Heart left ventricle (tissue), 16 donors: ENCODE measurements at regions not wholly inside any gene's neighbourhood (a gene's known extent, or its start where the extent isn't known, plus 50 kb on each side); places are given as distances from the start of the nearest gene placed in this dataset.

Source experiments
- ATAC-seq, 4 donors: fragments of 200-7000 bp; cut with Tn5 transposase; one replicate each; pipeline ENCODE4 v1.9.1; 2020 to 2022; ENCODE audit warnings: moderate library complexity in 4 of 4, mild to moderate bottlenecking in 3 of 4, moderate number of reproducible peaks in 1 of 4
- DNase-seq, 5 donors: peaks; one replicate each; pipeline ENCODE4 v3.0.0-alpha.2; 2020
- H3K27ac ChIP-seq, 12 donors: fragments of 200-600 bp; sonication (generic) in 4 of 12; one replicate each; pipeline versions ENCODE4 v1.5.0 to v1.8.0; 2016 to 2022; ENCODE audit warnings: mild to moderate bottlenecking in 2 of 12
- H3K27me3 ChIP-seq, 9 donors: fragments of 200-600 bp; sonication (generic) in 2 of 9; one replicate each; pipeline versions ENCODE4 v1.5.1 to v1.8.0; 2016 to 2022; ENCODE audit warnings: mild to moderate bottlenecking in 3 of 9
- H3K36me3 ChIP-seq, 9 donors: fragments of 200-600 bp; sonication (generic) in 2 of 9; one replicate each; pipeline versions ENCODE4 v1.5.0 to v1.8.0; 2018 to 2022; ENCODE audit warnings: mild to moderate bottlenecking in 2 of 9
- H3K4me1 ChIP-seq, 12 donors: fragments of 200-600 bp; sonication (generic) in 4 of 12; one replicate each; pipeline versions ENCODE4 v1.5.0 to v1.8.0; 2016 to 2022; ENCODE audit warnings: mild to moderate bottlenecking in 3 of 12
- H3K4me3 ChIP-seq, 12 donors: fragments of 200-600 bp; sonication (generic) in 4 of 12; one replicate each; pipeline versions ENCODE4 v1.5.0 to v1.8.0; 2017 to 2022; ENCODE audit warnings: mild to moderate bottlenecking in 9 of 12, moderate library complexity in 4 of 12
- H3K9me3 ChIP-seq, 12 donors: fragments of 200-600 bp; sonication (generic) in 4 of 12; one replicate each; pipeline versions ENCODE4 v1.5.0 to v1.8.0; 2016 to 2022; ENCODE audit warnings: mild to moderate bottlenecking in 1 of 12
- POLR2A ChIP-seq, 2 donors: fragments of 450-650 bp; IDR thresholded peaks; one replicate each; pipeline ENCODE4 v1.6.1; 2017; ENCODE audit warnings: antibody characterized with exemption in 2 of 2, mild to moderate bottlenecking in 2 of 2, moderate library complexity in 2 of 2
- WGBS, 4 donors: extraction: QIAGEN DNeasy Blood & Tissue Kit in 2 of 4; methylation state at CpG; one replicate each; pipeline versions ENCODE4 v1.1.5 to v1.1.7; 2013 to 2018; 5-methylcytosine and 5-hydroxymethylcytosine counted together
- intact Hi-C, 10 donors: fragments of 100-400 bp; cut with DNase I; formaldehyde crosslinking; loops; one replicate each; pipeline versions ENCODE4 v1.11.1 to v1.14.2; 2022
- TF ChIP-seq, protein P1 (sequence below), 12 donors: fragments of 200-600 bp; sonication (generic) in 4 of 12; IDR thresholded peaks; one replicate each; pipeline versions ENCODE4 v1.5.0 to v1.8.0; 2018 to 2022; ENCODE audit warnings: antibody characterized with exemption in 12 of 12, mild to moderate bottlenecking in 5 of 12
- donor health status: ischemic (EF 13 %, LVEDD 7.1; RV severe dilation, severe dysfunction).
- donor health status: healthy with polysubstance abuse.
- donor health status: DM: no; HTN: yes; CAD: no.
- donor health status: DM: no; HTN: no; CAD: no.
- donor health status: ischemic (EF 25% LVEDD 6.9; RV normal size, moderate dysfunction).
- donor health status: ischemic (EF 25% LVEDD 5.7; RV mildly dilated, moderate dysfunction).
- donor health status: healthy.
- donor health status: DM: yes; HTN: yes; CAD: no.
- donor health status: ischemic (EF 35%, LVEDD 5.7; RV mildly dilated, moderate dysfunction).
- donor health status: nonischemic (EF 11% LVEDD 7.7; RV severe dilation, severe dysfunction).
- donor health status: DM: yes; HTN: yes; CAD: no.
- donor health status: PGD.
- donor health status: ischemic (EF 29% LVEDD 5.4; RV normal size, mild dysfunction).
- donor health status: nonischemic (EF 23%, LVEDD 6.1; RV moderate dilation, normal function).

DNA sequence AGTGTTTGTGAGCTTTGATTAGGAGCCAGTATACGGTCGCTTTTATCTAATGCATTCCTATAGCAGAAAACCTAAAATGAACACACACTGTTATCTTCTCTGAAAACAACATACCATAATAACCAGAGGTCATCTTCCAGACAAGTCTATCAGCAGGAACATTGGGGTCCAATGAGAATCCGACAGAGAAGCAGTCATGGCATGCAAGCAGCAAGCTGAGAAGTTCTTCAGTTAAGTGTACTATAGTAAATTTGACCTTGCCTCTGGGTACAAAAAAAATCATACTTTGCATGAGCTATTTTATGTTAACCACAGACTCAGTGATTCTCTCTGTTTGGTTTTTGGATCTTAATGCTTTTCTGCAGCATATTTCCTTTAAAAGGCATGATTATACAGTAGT is 1505.1 kb downstream of the PCDH9 start:
- no peak overlapping the region for H3K4me3 ChIP-seq
- H3K27ac ChIP-seq = no peak overlapping the region
- TF ChIP-seq, protein P1, sequence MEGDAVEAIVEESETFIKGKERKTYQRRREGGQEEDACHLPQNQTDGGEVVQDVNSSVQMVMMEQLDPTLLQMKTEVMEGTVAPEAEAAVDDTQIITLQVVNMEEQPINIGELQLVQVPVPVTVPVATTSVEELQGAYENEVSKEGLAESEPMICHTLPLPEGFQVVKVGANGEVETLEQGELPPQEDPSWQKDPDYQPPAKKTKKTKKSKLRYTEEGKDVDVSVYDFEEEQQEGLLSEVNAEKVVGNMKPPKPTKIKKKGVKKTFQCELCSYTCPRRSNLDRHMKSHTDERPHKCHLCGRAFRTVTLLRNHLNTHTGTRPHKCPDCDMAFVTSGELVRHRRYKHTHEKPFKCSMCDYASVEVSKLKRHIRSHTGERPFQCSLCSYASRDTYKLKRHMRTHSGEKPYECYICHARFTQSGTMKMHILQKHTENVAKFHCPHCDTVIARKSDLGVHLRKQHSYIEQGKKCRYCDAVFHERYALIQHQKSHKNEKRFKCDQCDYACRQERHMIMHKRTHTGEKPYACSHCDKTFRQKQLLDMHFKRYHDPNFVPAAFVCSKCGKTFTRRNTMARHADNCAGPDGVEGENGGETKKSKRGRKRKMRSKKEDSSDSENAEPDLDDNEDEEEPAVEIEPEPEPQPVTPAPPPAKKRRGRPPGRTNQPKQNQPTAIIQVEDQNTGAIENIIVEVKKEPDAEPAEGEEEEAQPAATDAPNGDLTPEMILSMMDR (IDR thresholded peaks at IDR 0.05) = no peak
- no peak for TF ChIP-seq POLR2A (IDR thresholded peaks at IDR 0.05)
- H3K36me3 ChIP-seq = no peaks in the 10 kb centered on the region
- H3K27me3 ChIP-seq = no peaks in the 10 kb centered on the region
- intact Hi-C loops = no loop called here
- 36 to 40% (median 38%) methylated on average over 3 of the region's 3 CpGs for WGBS, 4 donors
- ATAC-seq (no peak), DNase-seq (no peak)
- H3K9me3 ChIP-seq = peaks cover 0 to under 1% (median 0%) of the 10 kb centered on the region in 12 donors
- no peaks in the 10 kb centered on the region for H3K4me1 ChIP-seq

DNA sequence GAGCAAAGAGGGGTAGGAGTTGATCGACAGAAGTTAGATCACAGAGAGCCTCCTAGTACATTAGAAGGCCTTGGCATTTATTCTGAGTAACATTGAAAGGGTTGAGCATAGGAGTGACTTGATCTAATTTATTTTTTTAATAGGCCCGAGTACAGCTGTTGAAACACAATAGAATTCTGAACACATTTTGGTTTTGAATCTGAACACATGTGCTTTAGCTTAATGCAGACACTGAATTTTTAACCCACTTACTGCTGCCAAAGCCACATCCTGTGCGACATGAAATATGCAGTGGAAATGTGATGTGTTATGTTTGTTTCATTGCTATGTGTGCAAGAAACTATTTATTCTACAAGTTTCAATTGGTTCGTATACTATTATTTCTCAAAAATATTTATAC is 1505.9 kb downstream of the PCDH9 start:
- WGBS, 4 donors = 58 to 69% (median 65%) methylated on average over 4 of the region's 4 CpGs
- TF ChIP-seq, protein P1 (IDR thresholded peaks at IDR 0.05) = no peak
- no peak for TF ChIP-seq POLR2A (IDR thresholded peaks at IDR 0.05)
- H3K36me3 ChIP-seq = no peaks in the 10 kb centered on the region
- intact Hi-C loops = no loop called here
- peaks cover 0 to 5% (median 0%) of the 10 kb centered on the region in 12 donors for H3K9me3 ChIP-seq
- no peak for DNase-seq
- H3K27me3 ChIP-seq = no peaks in the 10 kb centered on the region
- no peaks in the 10 kb centered on the region for H3K4me1 ChIP-seq
- no peak overlapping the region for H3K4me3 ChIP-seq
- no peak overlapping the region for H3K27ac ChIP-seq
- ATAC-seq = no peak

DNA sequence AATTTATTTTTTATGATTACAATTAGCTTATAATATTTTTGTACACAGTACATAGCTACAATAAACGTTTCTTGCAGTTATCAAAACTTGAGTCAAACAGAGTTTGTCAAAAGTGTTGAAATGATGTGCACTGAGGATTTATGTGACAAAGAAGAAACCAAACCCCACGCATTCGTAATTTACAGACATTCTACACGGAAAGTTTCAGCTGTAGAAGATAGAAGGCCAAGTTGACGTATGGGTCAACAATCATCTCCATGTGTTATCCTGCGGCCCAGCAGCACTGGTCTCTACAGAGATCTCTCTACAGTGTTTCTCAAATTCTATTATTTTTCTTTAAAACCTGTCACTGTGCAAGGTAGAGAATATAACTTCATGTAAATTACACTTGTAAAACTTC is 1507.6 kb downstream of the PCDH9 start:
- Histone ChIP-seq H3K36me3 (no peaks in the 10 kb centered on the region), H3K27ac (no peak overlapping the region), H3K4me1 (no peaks in the 10 kb centered on the region), H3K9me3 (peaks cover 0 to 8% (median 0%) of the 10 kb centered on the region in 12 donors), H3K27me3 (no peaks in the 10 kb centered on the region), H3K4me3 (no peak overlapping the region)
- ATAC-seq (no peak), DNase-seq (no peak)
- no peak for TF ChIP-seq POLR2A (IDR thresholded peaks at IDR 0.05)
- TF ChIP-seq, protein P1 (IDR thresholded peaks at IDR 0.05) = no peak
- 82 to 87% (median 85%) methylated on average over 6 of the region's 6 CpGs for WGBS, 4 donors
- intact Hi-C loops = no loop called here

DNA sequence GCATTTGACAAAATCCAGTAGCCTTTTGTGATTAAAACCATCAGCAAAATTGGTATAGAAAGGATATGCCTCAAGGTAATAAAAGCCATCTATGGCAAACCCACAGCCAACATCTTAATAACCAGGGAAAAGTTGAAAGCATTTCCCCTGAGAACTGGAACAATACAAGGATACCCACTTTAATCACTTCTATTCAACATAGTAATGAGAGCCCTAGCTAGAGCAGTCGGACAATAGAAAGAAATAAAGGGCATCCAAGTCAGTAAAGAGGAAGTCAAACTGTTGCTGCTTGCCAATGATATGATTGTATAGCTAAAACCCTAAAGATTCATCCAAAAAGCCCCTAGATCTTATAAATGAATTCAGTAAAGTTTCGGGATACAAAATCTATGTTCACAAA is 1510.3 kb downstream of the PCDH9 start:
- ATAC-seq (no peak), DNase-seq (no peak)
- Histone ChIP-seq H3K4me1 (no peaks in the 10 kb centered on the region), H3K27ac (no peak overlapping the region), H3K27me3 (no peaks in the 10 kb centered on the region), H3K36me3 (no peaks in the 10 kb centered on the region), H3K4me3 (no peak overlapping the region), H3K9me3 (peaks cover 0 to 13% (median 0%) of the 10 kb centered on the region in 12 donors)
- WGBS, 4 donors = 57 to 73% (median 60%) methylated on average over 2 of the region's 2 CpGs
- intact Hi-C loops = no loop called here
- TF ChIP-seq, protein P1 (IDR thresholded peaks at IDR 0.05) = no peak
- TF ChIP-seq POLR2A (IDR thresholded peaks at IDR 0.05) = no peak
